ENCODE measurements at regions not wholly inside any gene's neighbourhood (a gene's known extent, or its start where the extent isn't known, plus 50 kb on each side); places are given as distances from the start of the nearest gene placed in this dataset.

DNA sequence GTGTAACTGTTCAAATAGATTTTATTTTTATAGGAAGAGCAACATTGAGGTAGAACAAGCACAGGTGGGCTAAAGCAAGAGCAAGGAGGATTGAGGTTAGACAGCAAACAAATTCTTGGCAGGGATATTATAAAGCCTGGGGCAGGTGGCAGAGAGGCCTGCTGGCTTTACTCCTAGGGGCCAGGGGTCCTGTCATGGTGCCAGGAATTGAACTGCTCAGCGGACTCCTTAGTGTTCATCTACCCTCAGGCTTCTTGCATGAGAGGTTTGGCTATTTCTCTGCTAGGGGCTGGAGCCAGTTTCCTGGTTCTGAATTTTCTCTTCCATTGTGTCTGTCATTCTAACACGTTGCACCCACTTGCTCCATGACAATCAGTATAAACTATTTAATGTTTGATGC is 217.2 kb upstream of the NCAM1 start:
- no peak for TF ChIP-seq RXRA (IDR thresholded peaks at IDR 0.05; ENCODE audit: insufficient read depth, low read depth, low read length)
- TF ChIP-seq, protein P1, sequence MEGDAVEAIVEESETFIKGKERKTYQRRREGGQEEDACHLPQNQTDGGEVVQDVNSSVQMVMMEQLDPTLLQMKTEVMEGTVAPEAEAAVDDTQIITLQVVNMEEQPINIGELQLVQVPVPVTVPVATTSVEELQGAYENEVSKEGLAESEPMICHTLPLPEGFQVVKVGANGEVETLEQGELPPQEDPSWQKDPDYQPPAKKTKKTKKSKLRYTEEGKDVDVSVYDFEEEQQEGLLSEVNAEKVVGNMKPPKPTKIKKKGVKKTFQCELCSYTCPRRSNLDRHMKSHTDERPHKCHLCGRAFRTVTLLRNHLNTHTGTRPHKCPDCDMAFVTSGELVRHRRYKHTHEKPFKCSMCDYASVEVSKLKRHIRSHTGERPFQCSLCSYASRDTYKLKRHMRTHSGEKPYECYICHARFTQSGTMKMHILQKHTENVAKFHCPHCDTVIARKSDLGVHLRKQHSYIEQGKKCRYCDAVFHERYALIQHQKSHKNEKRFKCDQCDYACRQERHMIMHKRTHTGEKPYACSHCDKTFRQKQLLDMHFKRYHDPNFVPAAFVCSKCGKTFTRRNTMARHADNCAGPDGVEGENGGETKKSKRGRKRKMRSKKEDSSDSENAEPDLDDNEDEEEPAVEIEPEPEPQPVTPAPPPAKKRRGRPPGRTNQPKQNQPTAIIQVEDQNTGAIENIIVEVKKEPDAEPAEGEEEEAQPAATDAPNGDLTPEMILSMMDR (IDR thresholded peaks at IDR 0.05; ENCODE audit: control extremely low read depth in 1 of 3, insufficient read depth in 1 of 3, low read depth in 1 of 3, low read length in 3 of 3): no peak
- TF ChIP-seq YY1 (IDR thresholded peaks at IDR 0.05; ENCODE audit: low read depth, low read length): no peak

All from H1 (cell line).